GM21423 (cell line): ENCODE measurements at regions not wholly inside any gene's neighbourhood (a gene's known extent, or its start where the extent isn't known, plus 50 kb on each side); places are given as distances from the start of the nearest gene placed in this dataset.
"Not testable (repeated sequence)": the region's sequence is repeated elsewhere in the genome, so short reads cannot be mapped to it uniquely, and the experiment has no call there.

Experiments
- ATAC-seq: cut with Tn5 transposase; IDR thresholded peaks from one replicate; pipeline ENCODE4 v1.9.1; 2021; ENCODE audit warnings: mild to moderate bottlenecking, moderate library complexity; ENCODE audit not compliant: unreplicated experiment

GRCh38 chr3:16707260-16707659 is 102.0 kb upstream of the DAZL start:
- no peak for ATAC-seq

GRCh38 chr3:16708285-16708684 is 103.1 kb upstream of the DAZL start:
- no peak for ATAC-seq

GRCh38 chr3:16711691-16712090 is 106.5 kb upstream of the DAZL start:
- ATAC-seq, result not testable (repeated sequence)

GRCh38 chr3:16715281-16715680 is 110.1 kb upstream of the DAZL start:
- ATAC-seq, result no peak

- no peak for ATAC-seq
Measured at GRCh38 chr3:16719426-16719825, 114.2 kb upstream of the DAZL start.

- ATAC-seq, result no peak
Measured at GRCh38 chr3:16720367-16720940, 115.2 kb upstream of the DAZL start.

GRCh38 chr3:16721494-16721893 is 116.3 kb upstream of the DAZL start:
- ATAC-seq, result no peak

- ATAC-seq, result no peak
Measured at GRCh38 chr3:16723978-16724377, 118.8 kb upstream of the DAZL start.

- no peak for ATAC-seq
Measured at GRCh38 chr3:16724487-16724886, 119.3 kb upstream of the DAZL start.

- no peak for ATAC-seq
Measured at GRCh38 chr3:16725972-16726371, 120.7 kb upstream of the DAZL start.

GRCh38 chr3:16728770-16729745 is 123.8 kb upstream of the DAZL start:
- no peak for ATAC-seq

GRCh38 chr3:16738451-16738850 is 133.2 kb upstream of the DAZL start:
- ATAC-seq, result no peak

- no peak for ATAC-seq
Measured at GRCh38 chr3:16739541-16740105, 134.4 kb upstream of the DAZL start.

GRCh38 chr3:16740515-16740914 is 135.3 kb upstream of the DAZL start:
- ATAC-seq, result no peak

- ATAC-seq, result no peak
Measured at GRCh38 chr3:16741103-16741758, 136.0 kb upstream of the DAZL start.

GRCh38 chr3:16741890-16742289 is 136.7 kb upstream of the DAZL start:
- ATAC-seq, result no peak

GRCh38 chr3:16743276-16743675 is 138.1 kb upstream of the DAZL start:
- no peak for ATAC-seq

- ATAC-seq, result no peak
Measured at GRCh38 chr3:16759227-16759903, 125.4 kb upstream of the PLCL2 start.

GRCh38 chr3:16761571-16761970 is 123.2 kb upstream of the PLCL2 start:
- no peak for ATAC-seq

GRCh38 chr3:16765661-16766060 is 119.1 kb upstream of the PLCL2 start:
- ATAC-seq, result no peak

GRCh38 chr3:16767006-16767405 is 117.7 kb upstream of the PLCL2 start:
- no peak for ATAC-seq
